Lower leg skin (tissue), 3 donors: ENCODE measurements at regions not wholly inside any gene's neighbourhood (a gene's known extent, or its start where the extent isn't known, plus 50 kb on each side); places are given as distances from the start of the nearest gene placed in this dataset.

Source experiments
- POLR2A ChIP-seq, 2 donors: fragments of 450-650 bp; IDR thresholded peaks; one replicate each; pipeline ENCODE4 v1.6.1; 2016 to 2017; ENCODE audit warnings: antibody characterized with exemption in 2 of 2, mild to moderate bottlenecking in 1 of 2, moderate library complexity in 1 of 2
- TF ChIP-seq, protein P1 (sequence below), 3 donors: fragments of 450-650 bp; IDR thresholded peaks; one replicate each; pipeline ENCODE4 v1.5.1; 2016; ENCODE audit warnings: antibody characterized with exemption in 3 of 3, mild to moderate bottlenecking in 3 of 3, moderate library complexity in 2 of 3

DNA sequence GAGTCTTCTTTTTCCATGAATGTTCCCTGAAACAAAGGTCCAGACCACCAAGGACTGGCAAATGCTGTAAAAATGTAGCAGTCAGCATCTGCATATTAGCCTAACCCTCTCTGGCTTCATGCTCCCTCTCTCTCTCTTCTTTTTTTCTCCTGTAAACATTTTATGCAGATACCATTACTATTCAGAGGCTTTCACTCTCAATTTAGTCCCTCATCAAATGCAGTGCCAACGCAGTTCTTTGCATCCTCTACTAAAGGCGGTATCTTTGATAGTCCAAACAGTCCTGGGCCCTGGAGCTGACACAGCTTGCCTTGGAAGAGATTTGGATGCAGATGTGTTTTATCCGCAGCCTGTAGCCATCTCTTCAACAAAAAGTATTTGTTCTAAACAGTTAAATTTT lies 167.1 kb upstream of the MMS22L start:
- TF ChIP-seq, protein P1, sequence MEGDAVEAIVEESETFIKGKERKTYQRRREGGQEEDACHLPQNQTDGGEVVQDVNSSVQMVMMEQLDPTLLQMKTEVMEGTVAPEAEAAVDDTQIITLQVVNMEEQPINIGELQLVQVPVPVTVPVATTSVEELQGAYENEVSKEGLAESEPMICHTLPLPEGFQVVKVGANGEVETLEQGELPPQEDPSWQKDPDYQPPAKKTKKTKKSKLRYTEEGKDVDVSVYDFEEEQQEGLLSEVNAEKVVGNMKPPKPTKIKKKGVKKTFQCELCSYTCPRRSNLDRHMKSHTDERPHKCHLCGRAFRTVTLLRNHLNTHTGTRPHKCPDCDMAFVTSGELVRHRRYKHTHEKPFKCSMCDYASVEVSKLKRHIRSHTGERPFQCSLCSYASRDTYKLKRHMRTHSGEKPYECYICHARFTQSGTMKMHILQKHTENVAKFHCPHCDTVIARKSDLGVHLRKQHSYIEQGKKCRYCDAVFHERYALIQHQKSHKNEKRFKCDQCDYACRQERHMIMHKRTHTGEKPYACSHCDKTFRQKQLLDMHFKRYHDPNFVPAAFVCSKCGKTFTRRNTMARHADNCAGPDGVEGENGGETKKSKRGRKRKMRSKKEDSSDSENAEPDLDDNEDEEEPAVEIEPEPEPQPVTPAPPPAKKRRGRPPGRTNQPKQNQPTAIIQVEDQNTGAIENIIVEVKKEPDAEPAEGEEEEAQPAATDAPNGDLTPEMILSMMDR (IDR thresholded peaks at IDR 0.05), result no peak
- no peak for TF ChIP-seq POLR2A (IDR thresholded peaks at IDR 0.05)
